PC-9 (cell line): ENCODE measurements at regions not wholly inside any gene's neighbourhood (a gene's known extent, or its start where the extent isn't known, plus 50 kb on each side); places are given as distances from the start of the nearest gene placed in this dataset.

Experiments
- BruUV-seq: library from RNA; stranded (reverse); fragments of 400-500 nt; replicated peaks from 2 replicates; lab custom pipeline; 2021; lab: Mats Ljungman, UMichigan
- CTCF ChIA-PET: fragments of 300-600 bp; sonication (Branson Sonifier 250); formaldehyde crosslinking; loops from one replicate; lab custom pipeline; 2022; ENCODE audit warnings: antibody characterized with exemption; lab: Charles Lee
- POLR2A ChIA-PET: fragments of 300-600 bp; sonication (Branson Sonifier 250); formaldehyde crosslinking; loops from one replicate; lab custom pipeline; 2022; ENCODE audit warnings: antibody characterized with exemption; ENCODE audit not compliant: unreplicated experiment; lab: Charles Lee
- DNase-seq, 2 experiments: peaks; one replicate each; pipeline versions ENCODE4 v3.0.0 to v3.0.0-alpha.2; 2015 to 2022; ENCODE audit warnings: mixed read lengths in 1 of 2
- H2AFZ ChIP-seq: fragments of 200-600 bp; sonication (generic); 2 replicates; pipeline ENCODE4 v1.8.1; 2017; ENCODE audit warnings: antibody characterized with exemption
- H3F3A ChIP-seq: fragments of 200-600 bp; sonication (generic); 2 replicates; pipeline ENCODE4 v1.8.1; 2017; ENCODE audit warnings: antibody characterized with exemption, mild to moderate bottlenecking, low read depth; ENCODE audit not compliant: insufficient read depth
- H3K27ac ChIP-seq: fragments of 200-600 bp; sonication (generic); 2 replicates; pipeline ENCODE4 v1.6.1; 2016; ENCODE audit warnings: mixed run types
- H3K27me3 ChIP-seq: fragments of 200-600 bp; sonication (generic); 2 replicates; pipeline ENCODE4 v1.6.1; 2016; ENCODE audit warnings: low read depth, mixed run types; ENCODE audit not compliant: insufficient read depth
- H3K36me3 ChIP-seq: fragments of 200-600 bp; sonication (generic); 2 replicates; pipeline ENCODE4 v1.6.1; 2016; ENCODE audit warnings: low read depth, mixed run types
- H3K4me1 ChIP-seq: fragments of 200-600 bp; sonication (generic); replicated peaks from 2 replicates; pipeline ENCODE4 v1.6.1; 2016; ENCODE audit warnings: mixed run types; ENCODE audit not compliant: insufficient read depth
- H3K4me2 ChIP-seq: fragments of 200-600 bp; sonication (generic); 2 replicates; pipeline ENCODE4 v1.6.1; 2017; ENCODE audit warnings: mixed run types
- H3K4me3 ChIP-seq: fragments of 200-600 bp; sonication (generic); 2 replicates; pipeline ENCODE4 v1.6.1; 2016; ENCODE audit warnings: mixed run types
- H3K79me2 ChIP-seq: fragments of 200-600 bp; sonication (generic); 2 replicates; pipeline ENCODE4 v1.6.1; 2017; ENCODE audit warnings: low read depth, mixed run types
- H3K9me2 ChIP-seq: fragments of 200-600 bp; sonication (generic); 2 replicates; pipeline ENCODE4 v1.8.1; 2017; ENCODE audit warnings: mild to moderate bottlenecking; ENCODE audit not compliant: insufficient read depth
- H3K9me3 ChIP-seq: fragments of 200-600 bp; sonication (generic); 2 replicates; pipeline ENCODE4 v1.8.1; 2016; ENCODE audit warnings: low read depth; ENCODE audit not compliant: insufficient read depth
- H4K20me1 ChIP-seq: fragments of 200-600 bp; sonication (generic); 2 replicates; pipeline ENCODE4 v1.8.1; 2017; ENCODE audit not compliant: insufficient read depth
- CTCF ChIP-seq: fragments of 200-600 bp; sonication (generic); conservative IDR thresholded peaks from 2 replicates; pipeline ENCODE4 v1.6.1; 2017; ENCODE audit warnings: mixed run types, antibody characterized with exemption, mild to moderate bottlenecking, moderate library complexity
- EZH2 ChIP-seq: fragments of 200-600 bp; sonication (generic); IDR thresholded peaks from 2 replicates; pipeline ENCODE4 v1.8.0; 2017; ENCODE audit warnings: antibody characterized with exemption, low read depth
- intact Hi-C: fragments of 100-400 bp; cut with micrococcal nuclease; formaldehyde crosslinking; loops from one replicate; pipeline ENCODE4 v1.10.0; 2022; ENCODE audit not compliant: unreplicated experiment

DNA sequence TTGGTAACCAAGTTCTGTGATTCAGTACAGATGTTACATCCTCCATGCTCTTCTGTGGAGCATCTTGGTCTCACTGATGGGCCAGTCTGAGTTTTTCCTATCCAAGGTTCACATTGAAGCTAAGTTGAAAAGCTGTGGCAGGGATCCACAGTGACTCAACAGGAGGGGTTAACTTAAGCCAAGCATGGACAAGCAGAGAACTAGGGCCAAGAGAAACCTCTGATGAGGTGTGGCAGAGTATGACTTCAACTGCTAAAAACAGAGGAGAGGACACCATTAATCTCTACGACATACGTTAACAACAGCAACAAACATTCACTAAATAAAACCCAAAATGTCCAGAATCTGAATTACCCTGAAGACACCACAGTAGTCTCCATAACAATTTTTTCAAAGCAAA, 268.1 kb upstream of the UBE2E2 start:
- Histone ChIP-seq H3K27me3 (no peaks in the 10 kb centered on the region), H3K27ac (no peak overlapping the region), H3K4me1 (no peaks in the 10 kb centered on the region), H2AFZ (no peak overlapping the region), H4K20me1 (no peaks in the 10 kb centered on the region), H3K36me3 (no peaks in the 10 kb centered on the region), H3K9me3 (no peaks in the 10 kb centered on the region; the same call in 1 of the 2 replicates), H3K9me2 (peaks cover 6% of the 10 kb centered on the region; the same call in 1 of the 2 replicates), H3F3A (no peaks in the 10 kb centered on the region), H3K79me2 (no peaks in the 10 kb centered on the region), H3K4me3 (no peak overlapping the region), H3K4me2 (no peak overlapping the region)
- DNase-seq: no peak
- TF ChIP-seq EZH2 (no peak), CTCF (no peak)
- intact Hi-C loops: no loop called here
- CTCF ChIA-PET: no interaction called here
- BruUV-seq: no TSS peak
- POLR2A ChIA-PET: no interaction called here

DNA sequence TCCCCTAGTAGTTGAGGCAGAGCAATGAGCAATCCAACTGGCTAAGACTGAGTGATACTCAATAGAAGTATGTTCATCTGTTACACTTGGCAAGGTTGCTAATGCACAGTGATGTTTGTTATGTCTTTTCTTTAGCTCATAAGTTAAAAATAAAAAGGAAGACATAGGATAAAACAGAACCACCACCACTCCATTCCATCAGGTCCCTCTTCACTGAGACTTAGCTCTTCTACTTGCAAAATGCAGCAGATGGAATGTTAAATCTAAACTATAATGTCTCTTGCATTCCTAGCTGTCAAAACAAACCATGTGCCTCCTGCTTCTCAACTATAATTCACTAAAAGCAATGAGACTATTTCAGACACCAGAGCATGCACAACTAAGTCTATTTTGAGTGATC, 265.6 kb upstream of the UBE2E2 start:
- Histone ChIP-seq H3K4me3 (no peak overlapping the region), H3K9me2 (peaks cover 6% of the 10 kb centered on the region; the same call in 1 of the 2 replicates), H3K36me3 (no peaks in the 10 kb centered on the region), H3K27ac (no peak overlapping the region), H3K9me3 (no peaks in the 10 kb centered on the region; the same call in 1 of the 2 replicates), H3K4me2 (no peak overlapping the region), H2AFZ (no peak overlapping the region), H3K79me2 (no peaks in the 10 kb centered on the region), H3K4me1 (no peaks in the 10 kb centered on the region), H3K27me3 (no peaks in the 10 kb centered on the region), H3F3A (no peaks in the 10 kb centered on the region), H4K20me1 (no peaks in the 10 kb centered on the region)
- ChIA-PET CTCF (no interaction called here), POLR2A (no interaction called here)
- intact Hi-C loops: no loop called here
- BruUV-seq: no TSS peak
- no peak for TF ChIP-seq CTCF
- no peak for TF ChIP-seq EZH2
- DNase-seq: no peak

DNA sequence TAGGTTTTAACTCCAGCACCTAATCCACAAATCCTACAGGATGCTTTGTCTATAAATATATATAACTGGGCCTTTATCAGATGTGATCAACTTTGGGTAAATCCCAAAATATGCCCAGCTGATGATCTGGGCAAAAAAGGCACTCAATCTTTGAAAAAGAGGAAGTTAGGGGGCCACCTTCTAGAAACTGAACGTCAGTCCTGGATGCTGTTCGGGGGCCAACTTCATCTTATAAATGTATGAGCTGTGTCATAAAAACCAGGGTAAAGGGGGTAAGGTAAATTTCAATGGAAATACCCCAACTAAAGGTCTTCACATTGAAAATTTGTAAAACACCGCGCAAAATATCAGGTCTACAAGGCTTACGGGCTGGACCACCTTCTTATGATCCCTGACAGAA, 264.4 kb upstream of the UBE2E2 start:
- Histone ChIP-seq H3K27ac (no peak overlapping the region), H3K4me2 (no peak overlapping the region), H4K20me1 (no peaks in the 10 kb centered on the region), H3K4me1 (no peaks in the 10 kb centered on the region), H3K27me3 (no peaks in the 10 kb centered on the region), H3K9me2 (peaks cover 6% of the 10 kb centered on the region; the same call in 1 of the 2 replicates), H2AFZ (no peak overlapping the region), H3K9me3 (no peaks in the 10 kb centered on the region; the same call in 1 of the 2 replicates), H3F3A (no peaks in the 10 kb centered on the region), H3K4me3 (no peak overlapping the region), H3K36me3 (no peaks in the 10 kb centered on the region), H3K79me2 (no peaks in the 10 kb centered on the region)
- ChIA-PET POLR2A (no interaction called here), CTCF (no interaction called here)
- no peak for DNase-seq
- BruUV-seq: no TSS peak
- no peak for TF ChIP-seq EZH2
- no peak for TF ChIP-seq CTCF
- intact Hi-C loops: no loop called here
